Stimulated activated CD8-positive, alpha-beta memory T cell treated with anti-CD3 and anti-CD28 coated beads, Interleukin-4, amount 100 ng/mL, for 24 hours (primary cell): ENCODE measurements at regions not wholly inside any gene's neighbourhood (a gene's known extent, or its start where the extent isn't known, plus 50 kb on each side); places are given as distances from the start of the nearest gene placed in this dataset.
"Not testable (repeated sequence)": the region's sequence is repeated elsewhere in the genome, so short reads cannot be mapped to it uniquely, and the experiment has no call there.

Experiments used
- DNase-seq: peaks from one replicate; pipeline ENCODE4 v3.0.0-alpha.2; 2020; ENCODE audit warnings: low read depth

- no peak for DNase-seq
Measured at GRCh38 chr5:130836729-130837649, 328.1 kb downstream of the HINT1 start.

- not testable (repeated sequence) for DNase-seq
Measured at GRCh38 chr5:130817598-130818384, 347.3 kb downstream of the HINT1 start.

GRCh38 chr5:130815246-130815645 lies 349.8 kb downstream of the HINT1 start:
- no peak for DNase-seq

- DNase-seq, result no peak
Measured at GRCh38 chr5:130808691-130809090, 356.4 kb downstream of the HINT1 start.

GRCh38 chr5:130805648-130806047 lies 359.4 kb downstream of the HINT1 start:
- DNase-seq, result no peak

- no peak for DNase-seq
Measured at GRCh38 chr5:130805036-130805435, 360.0 kb downstream of the HINT1 start.

GRCh38 chr5:130801963-130802362 lies 363.1 kb downstream of the HINT1 start:
- no peak for DNase-seq

GRCh38 chr5:130799015-130799414 lies 366.0 kb downstream of the HINT1 start:
- DNase-seq, result no peak

- DNase-seq, result no peak
Measured at GRCh38 chr5:130797303-130797702, 367.8 kb downstream of the HINT1 start.

- DNase-seq, result no peak
Measured at GRCh38 chr5:130796902-130797301, 368.2 kb downstream of the HINT1 start.

GRCh38 chr5:130796032-130796431 lies 369.0 kb downstream of the HINT1 start:
- DNase-seq, result no peak

- no peak for DNase-seq
Measured at GRCh38 chr5:130795037-130795436, 370.0 kb downstream of the HINT1 start.

GRCh38 chr5:130777794-130778193 lies 387.3 kb downstream of the HINT1 start:
- DNase-seq, result no peak

- DNase-seq, result no peak
Measured at GRCh38 chr5:130773813-130774212, 391.2 kb downstream of the HINT1 start.

GRCh38 chr5:130762031-130762430 lies 403.0 kb downstream of the HINT1 start:
- no peak for DNase-seq

- no peak for DNase-seq
Measured at GRCh38 chr5:130759061-130759460, 406.0 kb downstream of the HINT1 start.

- no peak for DNase-seq
Measured at GRCh38 chr5:130747556-130747955, 417.5 kb downstream of the HINT1 start.

- not testable (repeated sequence) for DNase-seq
Measured at GRCh38 chr5:130746641-130747040, 418.4 kb downstream of the HINT1 start.

GRCh38 chr5:130743092-130743491 lies 422.0 kb downstream of the HINT1 start:
- no peak for DNase-seq

- DNase-seq, result no peak
Measured at GRCh38 chr5:130740047-130740569, 424.9 kb downstream of the HINT1 start.

GRCh38 chr5:130731839-130732238 lies 433.2 kb downstream of the HINT1 start:
- no peak for DNase-seq

- DNase-seq, result no peak
Measured at GRCh38 chr5:130729541-130729940, 435.5 kb downstream of the HINT1 start.

- DNase-seq, result no peak
Measured at GRCh38 chr5:130727830-130728229, 437.2 kb downstream of the HINT1 start.
